Upper lobe of left lung (tissue), 6 donors: ENCODE measurements at regions not wholly inside any gene's neighbourhood (a gene's known extent, or its start where the extent isn't known, plus 50 kb on each side); places are given as distances from the start of the nearest gene placed in this dataset.

ENCODE experiments used
- ATAC-seq, 2 donors: fragments of 200-7000 bp; cut with Tn5 transposase; one replicate each; pipeline ENCODE4 v1.9.1; 2022; ENCODE audit warnings: mild to moderate bottlenecking in 2 of 2, moderate library complexity in 2 of 2; ENCODE audit not compliant: low FRiP score in 2 of 2
- DNase-seq, 2 donors: peaks; one replicate each; pipeline ENCODE4 v3.0.0-alpha.2; 2019 to 2020
- H3K27ac ChIP-seq, 4 donors: fragments of 200-600 bp; sonication (generic); one replicate each; pipeline ENCODE4 v1.5.1; 2016 to 2019
- H3K27me3 ChIP-seq, 4 donors: fragments of 200-600 bp; sonication (generic); one replicate each; pipeline ENCODE4 v1.5.1; 2017 to 2019
- H3K36me3 ChIP-seq, 4 donors: fragments of 200-600 bp; sonication (generic); one replicate each; pipeline ENCODE4 v1.5.1; 2016 to 2019
- H3K4me1 ChIP-seq, 4 donors: fragments of 200-600 bp; sonication (generic); one replicate each; pipeline ENCODE4 v1.5.1; 2018 to 2019
- H3K4me3 ChIP-seq, 4 donors: fragments of 200-600 bp; sonication (generic); one replicate each; pipeline ENCODE4 v1.5.1; 2017 to 2019; ENCODE audit warnings: mild to moderate bottlenecking in 2 of 4, moderate library complexity in 1 of 4
- H3K9me3 ChIP-seq, 4 donors: fragments of 200-600 bp; sonication (generic); one replicate each; pipeline ENCODE4 v1.5.1; 2018 to 2019
- CTCF ChIP-seq, 6 experiments: fragments of 450-650 bp in 4 of 6; fragments of 200-600 bp in 2 of 6; sonication (generic) in 2 of 6; IDR thresholded peaks; one replicate each; pipeline ENCODE4 v1.5.1; 2016 to 2019; ENCODE audit warnings: antibody characterized with exemption in 6 of 6
- EP300 ChIP-seq, 4 donors: sonication (generic); formaldehyde crosslinking; IDR thresholded peaks; one replicate each; pipeline ENCODE4 v1.5.1; 2017; ENCODE audit warnings: antibody characterized with exemption in 4 of 4, control low read depth in 2 of 4
- POLR2A ChIP-seq, 4 donors: fragments of 450-650 bp; IDR thresholded peaks; one replicate each; pipeline ENCODE4 v1.5.1; 2016 to 2017; ENCODE audit warnings: antibody characterized with exemption in 4 of 4, mild to moderate bottlenecking in 2 of 4
- POLR2AphosphoS5 ChIP-seq, 2 donors: sonication (generic); formaldehyde crosslinking; IDR thresholded peaks; one replicate each; pipeline ENCODE4 v1.5.1; 2017; ENCODE audit warnings: antibody characterized with exemption in 2 of 2
- WGBS, 2 donors: methylation state at CpG; one replicate each; pipeline ENCODE4 v1.1.5; 2017 to 2018; 5-methylcytosine and 5-hydroxymethylcytosine counted together
- donor health status: DM: no; HTN: no; CAD: no; lungs with moderate emphysema.
- donor health status: DM: no; HTN: yes; CAD: no; lungs with severe emphysema.

- Histone ChIP-seq H3K9me3 (no peaks in the 10 kb centered on the region), H3K4me1 (peaks cover 9 to 14% (median 13%) of the 10 kb centered on the region in 4 donors), H3K27ac (no peak overlapping the region), H3K27me3 (no peaks in the 10 kb centered on the region), H3K36me3 (no peaks in the 10 kb centered on the region), H3K4me3 (no peak overlapping the region)
- 93 to 95% methylated on average over 1 of the region's 1 CpG for WGBS, 2 donors
- DNase-seq = no peak
- ATAC-seq = no peak
- no peak for TF ChIP-seq EP300 (IDR thresholded peaks at IDR 0.05)
- TF ChIP-seq CTCF (IDR thresholded peaks at IDR 0.05) = no peak
- TF ChIP-seq POLR2AphosphoS5 (IDR thresholded peaks at IDR 0.05) = no peak
- TF ChIP-seq POLR2A (IDR thresholded peaks at IDR 0.05) = no peak
Measured at GRCh38 chr14:31930070-31930469, 147.0 kb upstream of the ARHGAP5 start.

- Histone ChIP-seq H3K27ac (no peak overlapping the region), H3K4me1 (peaks cover 9 to 14% (median 13%) of the 10 kb centered on the region in 4 donors), H3K27me3 (no peaks in the 10 kb centered on the region), H3K4me3 (no peak overlapping the region), H3K9me3 (no peaks in the 10 kb centered on the region), H3K36me3 (no peaks in the 10 kb centered on the region)
- DNase-seq = no peak
- no peak for ATAC-seq
- WGBS, 2 donors = 82 to 94% methylated on average over 3 of the region's 3 CpGs
- no peak for TF ChIP-seq CTCF (IDR thresholded peaks at IDR 0.05)
Measured at GRCh38 chr14:31930493-31931240, 146.4 kb upstream of the ARHGAP5 start.

- Histone ChIP-seq H3K36me3 (no peaks in the 10 kb centered on the region), H3K9me3 (no peaks in the 10 kb centered on the region), H3K4me3 (no peak overlapping the region), H3K27me3 (no peaks in the 10 kb centered on the region), H3K27ac (no peak overlapping the region), H3K4me1 (peaks cover 3 to 5% (median 4%) of the 10 kb centered on the region in 4 donors)
- ATAC-seq = no peak
- WGBS, 2 donors = 85 to 89% methylated on average over 5 of the region's 5 CpGs
- DNase-seq = no peak
- TF ChIP-seq CTCF (IDR thresholded peaks at IDR 0.05) (no peak), EP300 (IDR thresholded peaks at IDR 0.05) (no peak), POLR2A (IDR thresholded peaks at IDR 0.05) (no peak), POLR2AphosphoS5 (IDR thresholded peaks at IDR 0.05) (no peak)
Measured at GRCh38 chr14:31932675-31933074, 144.4 kb upstream of the ARHGAP5 start.

GRCh38 chr14:31933716-31934115, 143.4 kb upstream of the ARHGAP5 start:
- no peak for ATAC-seq
- Histone ChIP-seq H3K9me3 (no peaks in the 10 kb centered on the region), H3K27ac (no peak overlapping the region), H3K4me1 (no peaks in the 10 kb centered on the region), H3K36me3 (no peaks in the 10 kb centered on the region), H3K4me3 (no peak overlapping the region), H3K27me3 (no peaks in the 10 kb centered on the region)
- no peak for DNase-seq
- WGBS, 2 donors = 63 to 65% methylated on average over 3 of the region's 3 CpGs
- TF ChIP-seq CTCF (IDR thresholded peaks at IDR 0.05) (no peak), EP300 (IDR thresholded peaks at IDR 0.05) (no peak), POLR2AphosphoS5 (IDR thresholded peaks at IDR 0.05) (no peak), POLR2A (IDR thresholded peaks at IDR 0.05) (no peak)

GRCh38 chr14:31934767-31935266, 142.3 kb upstream of the ARHGAP5 start:
- 62 to 70% methylated on average over 4 of the region's 4 CpGs for WGBS, 2 donors
- H3K27me3 ChIP-seq = no peaks in the 10 kb centered on the region
- no peak overlapping the region for H3K27ac ChIP-seq
- H3K9me3 ChIP-seq = no peaks in the 10 kb centered on the region
- no peaks in the 10 kb centered on the region for H3K4me1 ChIP-seq
- H3K36me3 ChIP-seq = no peaks in the 10 kb centered on the region
- H3K4me3 ChIP-seq = no peak overlapping the region
- ATAC-seq = peak in 1 of 2 donors; percentile 58
- no peak for DNase-seq
- TF ChIP-seq CTCF (IDR thresholded peaks at IDR 0.05) = peak in 3 of 6 experiments; percentile 5 to 37 (median 10)
- no peak for TF ChIP-seq POLR2AphosphoS5 (IDR thresholded peaks at IDR 0.05)
